ENCODE measurements at regions not wholly inside any gene's neighbourhood (a gene's known extent, or its start where the extent isn't known, plus 50 kb on each side); places are given as distances from the start of the nearest gene placed in this dataset.

GRCh38 chr5:53334431-53334941 is 145.9 kb upstream of the FST start:
- Histone ChIP-seq H3K27ac (ENCODE audit: control insufficient read depth, insufficient read depth, low read length) (peak overlapping the region; percentile 100), H3K27me3 (ENCODE audit: control insufficient read depth, extremely low read depth, insufficient read depth, low read length) (no peaks in the 10 kb centered on the region), H3K9me3 (ENCODE audit: control insufficient read depth, low read depth, low read length) (no peaks in the 10 kb centered on the region), H3K9me1 (ENCODE audit: control insufficient read depth, extremely low read depth, insufficient read depth, low read length) (no peaks in the 10 kb centered on the region), H3K4me2 (ENCODE audit: control insufficient read depth, extremely low read depth, insufficient read depth, low read depth, low read length) (peak overlapping the region; percentile 73), H3K36me3 (ENCODE audit: control insufficient read depth in 2 of 2, extremely low read depth in 1 of 2, insufficient read depth in 2 of 2, low read length in 2 of 2) (no peaks in the 10 kb centered on the region), H3K4me3 (ENCODE audit: control insufficient read depth in 2 of 3, extremely low read depth in 1 of 3, insufficient read depth in 2 of 3, low read depth in 1 of 3, low read length in 3 of 3) (no peak overlapping the region), H3K79me2 (ENCODE audit: control insufficient read depth, insufficient read depth, low read length) (peaks cover 7% of the 10 kb centered on the region), H3K9ac (ENCODE audit: control insufficient read depth, extremely low read depth, insufficient read depth, low read length) (peak overlapping the region; percentile 88), H3K4me1 (ENCODE audit: control insufficient read depth, extremely low read depth, insufficient read depth, low read length) (peaks cover 76% of the 10 kb centered on the region), H4K20me1 (ENCODE audit: control insufficient read depth, extremely low read depth, insufficient read depth, low read length) (no peaks in the 10 kb centered on the region), H2AFZ (ENCODE audit: control insufficient read depth, low read length) (no peak overlapping the region)
- FAIRE-seq (peak; percentile 100), DNase-seq (ENCODE audit: low read depth, low spot score) (peak; percentile 97)
- dilution Hi-C loops (cut with MboI; ENCODE audit: extremely low pct_ligation_motif_present, low sequenced_read_pairs) = no loop called here
- no peak for TF ChIP-seq EZH2 (IDR thresholded peaks at IDR 0.05; ENCODE audit: low read length)
- TF ChIP-seq CTCF (optimal IDR thresholded peaks at IDR 0.05 in 1 of 3, IDR thresholded peaks at IDR 0.05 in 1 of 3, conservative IDR thresholded peaks at IDR 0.05 in 1 of 3; ENCODE audit: extremely low read depth in 1 of 3, insufficient read depth in 2 of 3, low read length in 3 of 3) = no peak

GRCh38 chr5:53335115-53335514 is 145.3 kb upstream of the FST start:
- Histone ChIP-seq H3K9me1 (ENCODE audit: control insufficient read depth, extremely low read depth, insufficient read depth, low read length) (no peaks in the 10 kb centered on the region), H4K20me1 (ENCODE audit: control insufficient read depth, extremely low read depth, insufficient read depth, low read length) (no peaks in the 10 kb centered on the region), H3K79me2 (ENCODE audit: control insufficient read depth, insufficient read depth, low read length) (peaks cover 7% of the 10 kb centered on the region), H3K4me3 (ENCODE audit: control insufficient read depth in 2 of 3, extremely low read depth in 1 of 3, insufficient read depth in 2 of 3, low read depth in 1 of 3, low read length in 3 of 3) (no peak overlapping the region), H3K9me3 (ENCODE audit: control insufficient read depth, low read depth, low read length) (no peaks in the 10 kb centered on the region), H3K4me1 (ENCODE audit: control insufficient read depth, extremely low read depth, insufficient read depth, low read length) (peaks cover 82% of the 10 kb centered on the region), H3K27ac (ENCODE audit: control insufficient read depth, insufficient read depth, low read length) (peak overlapping the region; percentile 100), H3K36me3 (ENCODE audit: control insufficient read depth in 2 of 2, extremely low read depth in 1 of 2, insufficient read depth in 2 of 2, low read length in 2 of 2) (no peaks in the 10 kb centered on the region), H3K9ac (ENCODE audit: control insufficient read depth, extremely low read depth, insufficient read depth, low read length) (peak overlapping the region; percentile 72), H2AFZ (ENCODE audit: control insufficient read depth, low read length) (no peak overlapping the region), H3K27me3 (ENCODE audit: control insufficient read depth, extremely low read depth, insufficient read depth, low read length) (no peaks in the 10 kb centered on the region), H3K4me2 (ENCODE audit: control insufficient read depth, extremely low read depth, insufficient read depth, low read depth, low read length) (peak overlapping the region; percentile 55)
- FAIRE-seq (peak; percentile 87), DNase-seq (ENCODE audit: low read depth, low spot score) (no peak)
- TF ChIP-seq CTCF (optimal IDR thresholded peaks at IDR 0.05 in 1 of 3, IDR thresholded peaks at IDR 0.05 in 1 of 3, conservative IDR thresholded peaks at IDR 0.05 in 1 of 3; ENCODE audit: extremely low read depth in 1 of 3, insufficient read depth in 2 of 3, low read length in 3 of 3) = peak; percentile 46 to 71 (median 52)
- no peak for TF ChIP-seq EZH2 (IDR thresholded peaks at IDR 0.05; ENCODE audit: low read length)
- dilution Hi-C loops (cut with MboI; ENCODE audit: extremely low pct_ligation_motif_present, low sequenced_read_pairs) = no loop called here

All from keratinocyte (primary cell).